Activated T-cell treated with anti-CD3 and anti-CD28 coated beads for 1 hour (primary cell): ENCODE measurements at regions not wholly inside any gene's neighbourhood (a gene's known extent, or its start where the extent isn't known, plus 50 kb on each side); places are given as distances from the start of the nearest gene placed in this dataset.
"Not testable (repeated sequence)": the region's sequence is repeated elsewhere in the genome, so short reads cannot be mapped to it uniquely, and the experiment has no call there.

Experiments
- DNase-seq: peaks from one replicate; pipeline ENCODE4 v3.0.0-alpha.2; 2020; ENCODE audit warnings: low read depth

DNA sequence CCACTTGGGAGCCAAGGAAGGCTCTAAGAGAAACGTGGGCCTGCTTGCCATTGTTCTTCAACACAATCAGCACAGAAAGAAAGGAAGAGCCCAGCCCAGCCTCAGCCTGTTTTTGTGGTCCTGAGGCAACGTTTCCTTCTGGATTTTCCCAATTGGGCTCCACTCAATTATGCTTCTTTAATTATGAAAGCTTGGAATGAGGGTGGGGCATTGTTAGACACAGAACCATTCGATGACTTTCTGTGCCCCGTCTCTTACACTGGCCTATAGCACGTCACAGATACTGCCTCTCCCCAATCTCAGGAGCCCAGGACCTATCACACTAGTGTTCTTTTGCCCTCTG, 207.4 kb downstream of the ZFP36L2 start:
- DNase-seq, result no peak

- DNase-seq, result no peak
Observed at GRCh38 chr2:43018179-43019024, 208.0 kb downstream of the ZFP36L2 start.

- DNase-seq, result no peak
Observed at GRCh38 chr2:43013821-43014345, 212.5 kb downstream of the ZFP36L2 start.

DNA sequence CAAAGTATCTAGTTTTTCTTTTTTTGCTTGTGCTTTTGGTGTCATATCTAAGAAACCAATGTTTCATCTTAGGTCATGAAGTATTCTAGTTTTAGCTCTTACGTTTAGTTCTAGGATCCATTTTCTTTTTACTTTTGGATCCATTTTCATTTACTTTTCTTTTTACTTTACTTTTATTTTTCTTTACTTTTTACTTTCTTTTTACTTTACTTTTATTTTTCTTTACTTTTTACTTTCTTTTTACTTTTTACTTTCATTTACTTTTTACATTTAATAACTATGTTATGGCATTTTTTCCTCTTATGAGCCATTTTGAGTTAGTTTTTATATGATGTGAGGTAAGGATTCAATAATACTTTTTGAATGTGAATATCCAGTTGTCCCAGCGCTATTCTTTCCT, 213.4 kb downstream of the ZFP36L2 start:
- DNase-seq, result no peak

DNA sequence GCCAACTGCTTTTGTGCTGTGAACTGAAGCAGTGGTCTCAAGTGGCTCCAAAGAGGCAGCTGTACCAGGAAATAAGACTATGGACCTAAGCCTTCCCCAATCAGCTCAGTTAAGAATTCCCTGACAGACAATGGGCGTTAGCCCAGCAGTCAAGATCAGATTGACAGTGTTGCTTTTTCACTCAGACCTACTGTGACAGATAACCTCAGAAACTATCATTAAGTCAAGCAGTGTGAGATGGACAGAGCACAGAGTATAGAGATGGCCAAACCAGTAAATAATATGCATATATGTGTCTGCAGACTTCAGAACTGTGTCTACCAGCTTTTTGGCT, 215.3 kb downstream of the ZFP36L2 start:
- DNase-seq, result no peak

DNA sequence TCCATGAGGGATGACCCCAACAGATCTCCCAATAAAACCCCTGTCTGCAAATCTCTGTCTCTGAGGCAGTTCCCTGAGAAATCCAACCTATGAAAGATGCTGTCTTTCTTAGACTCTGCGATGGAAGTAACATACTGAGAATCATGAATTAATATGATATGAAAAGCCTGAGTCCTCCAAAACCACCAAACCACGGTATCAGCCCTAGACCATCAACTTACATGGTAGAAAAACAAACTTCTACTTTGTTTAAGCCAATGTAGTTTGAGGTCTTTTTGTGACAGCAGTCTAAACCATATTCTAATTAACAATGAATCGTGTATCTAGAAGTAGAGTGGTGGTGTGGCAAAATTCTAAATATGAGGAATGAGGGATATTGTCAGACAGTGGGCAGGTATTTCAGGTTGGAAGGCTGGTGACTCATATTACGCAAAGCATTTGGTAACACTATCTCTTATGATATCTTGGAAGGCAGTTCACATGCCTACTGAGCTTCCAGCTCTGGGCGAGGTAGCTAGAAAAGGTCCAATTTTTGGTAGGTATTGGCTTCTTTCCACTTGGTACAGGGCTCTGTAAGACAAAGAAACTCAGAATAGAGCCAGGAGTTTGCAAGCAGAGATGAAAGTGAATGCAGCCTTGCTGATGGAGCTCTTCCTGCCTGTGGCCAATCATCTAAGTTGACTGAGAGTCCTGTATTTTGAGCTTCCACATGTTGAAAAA, 215.8 kb downstream of the ZFP36L2 start:
- no peak for DNase-seq

GRCh38 chr2:43009448-43009847, 217.0 kb downstream of the ZFP36L2 start:
- DNase-seq, result no peak

DNA sequence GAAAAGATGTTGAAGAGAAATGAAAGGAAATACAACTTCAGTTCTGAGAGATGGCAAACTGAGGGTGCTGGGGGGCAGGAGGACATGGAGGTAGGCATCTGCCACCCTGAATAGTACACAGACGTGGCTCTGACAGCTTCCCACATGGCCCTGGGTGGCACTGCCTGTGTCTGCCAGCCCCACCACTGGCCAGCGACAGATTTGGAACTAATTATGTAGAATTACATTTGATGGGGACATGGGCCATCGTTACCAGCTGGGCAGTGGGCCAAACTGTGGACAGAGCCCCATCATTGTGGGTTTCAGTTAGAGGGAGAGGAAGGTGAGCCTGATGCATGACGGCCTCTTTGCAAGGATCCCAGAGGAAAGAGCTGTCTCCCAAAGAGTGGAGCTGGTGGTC, 216.0 kb upstream of the HAAO start:
- DNase-seq, result no peak

- DNase-seq, result no peak
Observed at GRCh38 chr2:43007901-43008300, 215.5 kb upstream of the HAAO start.

- no peak for DNase-seq
Observed at GRCh38 chr2:43006834-43007543, 214.6 kb upstream of the HAAO start.

DNA sequence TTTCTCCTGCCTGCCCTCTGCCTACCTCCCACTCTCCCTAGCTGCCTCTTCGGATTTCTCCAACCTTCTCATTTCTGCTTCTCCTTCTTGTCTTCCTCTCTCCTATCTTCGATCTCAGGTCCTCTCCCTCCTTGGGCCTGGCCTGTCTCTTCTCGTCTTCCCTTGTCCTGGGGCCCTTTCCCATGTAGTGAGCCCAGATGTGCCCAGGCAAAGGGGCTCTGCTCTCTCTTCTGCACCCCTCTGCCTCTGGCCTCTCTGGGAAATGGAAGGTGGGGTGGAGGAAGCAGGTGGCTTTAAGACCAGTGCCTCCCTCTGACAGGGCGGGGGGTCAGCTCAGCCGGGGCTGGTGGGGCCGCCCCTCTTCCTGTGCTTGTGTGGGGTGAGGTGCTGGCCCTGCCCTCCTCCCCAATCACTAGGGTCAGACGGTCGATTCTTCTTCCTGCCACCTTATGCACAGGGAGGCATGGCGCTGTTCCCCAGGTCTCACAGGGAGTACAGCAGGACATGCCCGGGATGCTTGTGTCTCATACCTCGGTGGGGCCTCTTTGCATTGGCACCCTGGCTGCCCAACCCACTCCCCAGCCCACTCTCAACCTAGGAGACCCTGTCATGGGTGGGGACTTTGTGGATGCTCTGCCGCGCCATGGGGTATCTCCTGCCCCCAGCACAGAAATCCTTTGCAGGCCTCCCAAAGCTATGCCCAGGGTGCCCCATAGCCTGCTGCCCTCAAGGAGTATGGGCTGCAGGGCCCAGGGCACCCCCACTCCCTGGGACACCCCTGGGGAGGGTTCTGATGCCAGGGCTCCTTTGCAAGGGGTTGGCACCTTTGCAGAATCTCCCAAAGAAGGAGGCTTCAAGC, 213.8 kb upstream of the HAAO start:
- DNase-seq, result no peak

DNA sequence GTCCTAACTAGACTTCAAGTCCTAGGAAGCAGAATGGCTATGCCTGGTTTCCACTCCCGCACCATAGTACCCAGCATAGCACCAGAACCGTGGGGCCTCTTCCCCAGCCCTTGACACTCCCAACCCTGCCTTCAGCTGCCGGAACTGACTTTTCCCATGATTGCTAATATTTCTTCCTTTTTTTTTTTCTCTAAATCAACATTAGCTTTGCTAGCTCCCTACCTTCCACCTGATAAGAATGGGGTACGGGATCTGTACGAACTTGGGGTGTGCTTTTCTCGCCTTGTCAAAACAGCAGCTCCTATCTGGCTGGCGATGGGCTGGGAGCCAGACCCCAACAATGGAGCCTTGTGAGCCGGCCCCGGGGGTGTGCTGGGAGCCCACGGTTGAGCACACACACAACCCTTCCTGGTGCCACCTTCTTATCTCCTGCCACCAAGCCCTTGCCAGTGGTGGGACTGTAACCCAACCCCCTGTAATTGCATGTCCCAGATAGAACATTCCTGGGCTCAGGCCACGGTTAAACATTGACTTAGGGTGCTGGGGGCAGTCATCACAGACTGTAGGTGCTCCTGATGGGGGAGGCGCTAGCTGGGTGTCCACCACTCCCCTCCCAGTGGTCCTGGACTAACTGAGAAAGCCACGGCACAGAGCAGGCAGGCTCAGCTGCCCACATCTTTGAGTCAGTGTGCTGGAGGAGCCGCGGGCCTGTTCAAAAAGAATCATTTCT, 213.0 kb upstream of the HAAO start:
- no peak for DNase-seq

- no peak for DNase-seq
Observed at GRCh38 chr2:43004879-43005244, 212.5 kb upstream of the HAAO start.

- not testable (repeated sequence) for DNase-seq
Observed at GRCh38 chr2:43004126-43004865, 211.9 kb upstream of the HAAO start.

DNA sequence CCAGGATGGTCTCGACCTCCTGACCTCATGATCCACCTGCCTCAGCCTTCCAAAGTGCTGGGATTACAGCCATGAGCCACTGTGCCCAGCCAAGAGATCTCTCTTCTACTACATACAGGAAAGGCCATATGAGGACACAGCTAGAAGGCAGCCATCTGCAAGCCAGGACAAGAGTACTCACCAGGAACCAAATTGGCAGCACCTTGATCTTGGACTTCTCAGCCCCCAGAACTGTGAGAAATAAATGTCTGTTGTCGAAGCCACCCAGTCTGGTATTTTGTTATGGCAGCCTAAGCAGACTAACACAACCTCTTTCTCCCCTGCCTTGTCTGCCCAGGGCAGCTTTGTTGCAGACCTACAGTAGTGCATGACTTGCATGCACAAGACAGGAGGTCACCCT, 211.3 kb upstream of the HAAO start:
- DNase-seq, result no peak

DNA sequence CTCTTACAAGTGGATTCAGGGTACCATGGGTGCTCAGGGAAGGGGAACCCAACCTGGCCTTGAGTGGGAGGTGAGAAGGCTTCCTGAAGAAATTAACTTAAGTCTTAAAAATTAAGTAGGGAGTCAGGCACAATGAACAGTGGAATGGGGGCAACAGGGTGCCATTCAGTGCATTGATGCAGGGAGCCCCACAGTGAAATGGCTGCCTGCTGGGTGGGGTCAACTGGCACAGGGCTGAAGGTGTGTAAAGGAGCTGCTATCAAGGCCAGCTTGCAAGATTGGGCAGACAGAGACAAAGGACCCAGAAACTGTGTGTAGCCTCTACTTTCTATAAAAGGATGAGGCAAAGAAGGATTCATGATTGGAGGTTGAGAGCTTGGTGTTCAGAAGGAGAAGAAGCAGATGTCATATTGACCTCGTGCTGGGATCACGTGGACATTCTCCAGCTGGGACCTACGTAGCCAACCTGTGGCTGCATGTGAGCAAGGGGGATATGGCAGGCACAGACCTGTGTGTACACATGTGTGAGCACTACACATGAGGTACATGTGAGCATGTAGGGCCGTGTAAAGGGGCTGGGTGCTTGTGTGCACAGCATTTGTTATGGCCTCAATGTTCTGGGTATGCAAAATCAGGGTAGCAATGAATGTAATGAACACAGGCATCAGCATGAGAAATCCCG, 209.5 kb upstream of the HAAO start:
- DNase-seq, result no peak

GRCh38 chr2:43001055-43001378, 208.6 kb upstream of the HAAO start:
- no peak for DNase-seq

DNA sequence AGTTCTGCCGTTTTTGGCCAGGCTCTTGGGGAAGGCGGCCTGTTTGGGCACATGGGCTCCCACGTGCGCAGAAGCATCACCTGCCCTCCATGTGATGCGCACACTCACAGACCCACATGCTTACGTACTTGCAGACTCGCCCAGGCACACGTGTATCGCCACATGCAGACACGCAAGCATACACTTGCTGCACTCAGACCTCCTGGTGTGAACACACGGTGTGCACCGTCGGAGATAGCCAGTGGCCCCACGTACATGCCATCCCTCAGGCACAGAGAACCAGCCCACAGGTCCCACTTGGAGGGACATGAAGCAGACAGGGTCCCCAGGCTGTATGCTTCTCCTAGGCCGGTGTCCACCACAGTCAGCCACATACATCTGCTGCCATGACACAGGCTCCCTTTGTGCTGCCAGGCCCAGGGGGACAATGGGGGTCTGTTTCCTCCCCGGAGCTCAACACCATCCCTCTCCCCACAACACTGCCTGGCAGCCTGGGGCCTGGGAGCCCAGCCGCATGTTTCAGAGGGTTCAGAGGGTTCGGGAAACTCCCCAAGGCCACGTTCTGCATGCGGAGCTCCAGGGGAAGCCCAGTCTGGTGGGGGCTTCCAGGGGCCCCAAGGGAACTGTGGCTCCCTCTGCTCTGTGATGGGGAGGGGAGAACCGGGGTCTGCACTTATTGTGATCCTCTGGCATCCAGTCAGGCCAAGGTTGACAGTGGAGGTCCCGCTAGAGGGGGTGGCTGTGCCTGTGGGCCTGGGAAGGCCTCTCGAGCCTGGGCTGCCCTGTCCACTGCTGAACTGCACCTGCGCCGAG, 208.1 kb upstream of the HAAO start:
- no peak for DNase-seq

DNA sequence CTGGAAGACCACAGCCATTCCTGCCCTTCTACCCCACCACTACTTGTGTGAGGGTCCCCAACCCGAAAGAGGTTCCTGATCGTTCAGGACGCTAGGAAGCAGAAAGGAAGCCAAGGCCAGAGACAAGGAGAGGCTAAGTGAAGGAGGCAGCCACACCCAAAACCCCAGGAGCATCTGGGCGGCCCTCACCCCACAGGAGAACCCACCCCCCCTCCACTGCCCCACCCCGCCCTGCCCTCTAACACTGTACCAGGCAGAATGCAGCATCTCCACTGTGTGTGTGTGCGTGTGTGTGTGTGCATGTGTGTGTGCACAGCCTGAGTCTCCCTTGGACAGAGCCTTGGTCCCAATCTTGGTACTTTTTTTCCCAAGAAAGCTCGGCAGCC, 207.5 kb upstream of the HAAO start:
- DNase-seq, result no peak
